HG03175 (cell line): ENCODE measurements at regions not wholly inside any gene's neighbourhood (a gene's known extent, or its start where the extent isn't known, plus 50 kb on each side); places are given as distances from the start of the nearest gene placed in this dataset.
"Not testable (repeated sequence)": the region's sequence is repeated elsewhere in the genome, so short reads cannot be mapped to it uniquely, and the experiment has no call there.

Experiments used
- ATAC-seq: cut with Tn5 transposase; IDR thresholded peaks from one replicate; pipeline ENCODE4 v1.9.1; 2021; ENCODE audit warnings: mild to moderate bottlenecking, moderate library complexity; ENCODE audit not compliant: unreplicated experiment

GRCh38 chr19:27894906-27895754 lies 1317.8 kb downstream of the UQCRFS1 start:
- ATAC-seq, result no peak

GRCh38 chr19:27892500-27892899 lies 1320.5 kb downstream of the UQCRFS1 start:
- ATAC-seq, result no peak

GRCh38 chr19:27891411-27891810 lies 1321.5 kb downstream of the UQCRFS1 start:
- ATAC-seq, result no peak

- ATAC-seq, result no peak
These were observed 1322.3 kb downstream of the UQCRFS1 start for GRCh38 chr19:27890696-27891095.

GRCh38 chr19:27890206-27890605 lies 1322.7 kb downstream of the UQCRFS1 start:
- ATAC-seq, result no peak

DNA sequence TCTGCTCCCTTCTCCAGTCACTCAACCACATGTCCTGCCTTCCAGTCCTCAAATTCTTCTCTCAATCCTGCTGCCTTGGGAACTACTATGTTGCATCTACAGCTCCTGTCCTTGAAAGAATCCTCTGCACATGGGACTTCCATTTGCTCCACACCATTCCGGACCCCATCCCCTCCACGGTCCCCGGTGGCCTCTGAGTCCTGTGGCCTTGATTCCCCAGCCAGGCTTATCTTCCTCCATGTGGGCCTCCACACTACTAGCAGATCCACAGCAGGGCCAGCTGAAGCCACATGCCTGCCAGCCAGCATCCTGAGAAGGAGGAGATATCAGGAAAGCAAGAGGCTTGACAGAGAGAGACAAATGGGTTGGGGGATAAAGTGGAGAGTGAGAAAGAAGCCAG lies 1323.8 kb downstream of the UQCRFS1 start:
- no peak for ATAC-seq

DNA sequence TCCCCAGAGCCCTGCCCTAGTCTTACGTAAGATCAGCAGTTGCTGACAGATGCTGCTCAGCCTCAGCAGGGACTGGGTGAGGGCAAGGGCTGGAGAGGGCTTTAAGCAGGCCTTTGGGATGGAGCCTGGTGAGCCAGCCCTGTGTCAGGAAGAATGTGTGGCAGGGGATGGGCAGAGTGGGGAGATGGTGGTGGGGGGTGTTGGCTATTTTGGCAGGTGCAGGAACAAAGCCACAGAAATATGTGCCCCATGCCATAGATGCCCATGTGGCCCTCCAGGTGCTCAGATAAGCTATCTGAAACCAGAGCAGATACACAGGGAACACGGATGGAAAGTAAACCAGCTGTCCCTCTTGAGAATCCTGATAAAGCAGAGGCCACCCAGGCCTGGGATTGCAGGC lies 1325.0 kb downstream of the UQCRFS1 start:
- no peak for ATAC-seq

DNA sequence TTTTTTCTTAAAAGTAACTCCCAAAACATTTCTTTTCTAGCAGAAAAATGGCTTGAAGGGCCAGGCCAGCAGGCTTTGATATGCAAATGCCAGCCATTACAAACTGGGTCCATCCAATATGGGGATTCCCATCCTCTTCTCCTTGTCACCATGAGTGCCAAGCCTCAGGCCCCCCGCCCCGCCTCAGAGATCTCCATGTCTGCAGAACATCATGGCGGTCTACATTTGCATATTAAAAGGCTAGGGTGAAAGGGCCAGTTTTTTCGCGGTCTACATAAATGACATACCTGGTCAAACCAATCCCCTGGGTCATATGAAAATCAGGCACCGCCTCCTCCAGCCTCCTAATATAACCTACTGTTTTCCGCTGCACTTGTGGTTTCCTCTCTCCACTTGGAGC lies 1327.6 kb downstream of the UQCRFS1 start:
- ATAC-seq, result no peak

DNA sequence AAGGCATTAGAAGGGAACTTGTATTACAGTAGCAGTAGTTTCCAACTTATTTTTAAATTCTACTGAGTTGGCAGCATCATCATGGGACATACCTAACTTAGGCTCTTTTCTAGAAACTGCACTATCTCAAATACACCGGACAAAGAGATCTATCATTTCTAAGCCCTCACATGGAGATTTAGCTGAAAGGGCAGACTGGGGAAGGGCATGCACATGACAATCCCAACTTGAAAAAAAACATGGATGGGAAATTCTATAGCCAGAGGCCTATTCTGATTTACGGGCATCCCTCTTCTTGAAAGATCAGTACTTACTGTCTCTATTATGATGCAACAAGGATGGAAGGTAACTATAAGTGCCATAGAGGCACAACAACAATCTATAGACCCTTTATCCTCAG lies 1328.6 kb downstream of the UQCRFS1 start:
- no peak for ATAC-seq

GRCh38 chr19:27881213-27881612 lies 1331.7 kb downstream of the UQCRFS1 start:
- no peak for ATAC-seq

DNA sequence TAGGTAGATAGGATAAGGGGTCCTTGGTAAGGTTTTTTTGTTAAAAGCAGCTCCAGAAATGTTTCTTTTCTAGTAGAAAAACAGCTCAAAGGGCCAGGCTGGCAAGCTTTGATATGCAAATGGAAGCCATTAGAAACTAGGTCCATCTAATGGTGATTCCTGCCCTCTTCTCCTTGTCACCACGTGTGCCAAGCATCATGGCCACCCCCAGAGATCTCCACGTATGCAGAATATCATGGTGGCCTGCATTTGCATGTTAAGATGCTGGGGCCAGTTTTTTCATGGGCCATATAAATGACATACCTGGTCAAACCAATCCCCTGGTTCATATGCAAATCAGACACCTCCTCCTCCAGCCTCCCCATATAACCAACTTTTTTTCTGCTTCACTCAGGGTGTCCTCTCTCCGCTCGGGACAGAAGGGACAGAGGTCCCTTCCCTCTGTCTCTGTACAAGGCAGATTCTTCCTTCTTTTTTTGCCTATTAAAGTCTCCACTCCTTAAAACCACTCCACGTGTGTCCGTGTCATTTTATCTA lies 1335.9 kb downstream of the UQCRFS1 start:
- ATAC-seq, result no peak

DNA sequence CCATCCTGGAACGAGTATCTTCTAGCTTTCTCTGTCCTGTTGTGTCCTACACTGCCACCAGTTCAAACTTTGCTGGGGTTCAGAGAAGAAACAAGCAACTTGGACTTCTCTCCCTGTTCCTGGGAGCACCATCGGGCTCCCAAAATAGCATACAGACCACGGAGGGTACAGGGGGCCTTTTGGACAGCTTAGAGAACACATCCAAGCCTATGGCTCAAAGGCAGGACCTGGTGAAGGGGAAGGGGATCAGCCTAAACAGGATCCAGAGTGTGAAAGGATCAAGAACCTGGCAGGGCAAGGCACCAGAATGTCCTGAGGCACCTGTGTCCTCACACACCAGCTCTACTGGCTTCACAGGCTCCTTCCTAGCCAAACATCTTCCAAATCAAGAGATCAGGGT lies 1336.5 kb downstream of the UQCRFS1 start:
- no peak for ATAC-seq

- no peak for ATAC-seq
These were observed 1340.6 kb downstream of the UQCRFS1 start for GRCh38 chr19:27872370-27872769.

- ATAC-seq, result no peak
These were observed 1342.7 kb downstream of the UQCRFS1 start for GRCh38 chr19:27870293-27870692.

DNA sequence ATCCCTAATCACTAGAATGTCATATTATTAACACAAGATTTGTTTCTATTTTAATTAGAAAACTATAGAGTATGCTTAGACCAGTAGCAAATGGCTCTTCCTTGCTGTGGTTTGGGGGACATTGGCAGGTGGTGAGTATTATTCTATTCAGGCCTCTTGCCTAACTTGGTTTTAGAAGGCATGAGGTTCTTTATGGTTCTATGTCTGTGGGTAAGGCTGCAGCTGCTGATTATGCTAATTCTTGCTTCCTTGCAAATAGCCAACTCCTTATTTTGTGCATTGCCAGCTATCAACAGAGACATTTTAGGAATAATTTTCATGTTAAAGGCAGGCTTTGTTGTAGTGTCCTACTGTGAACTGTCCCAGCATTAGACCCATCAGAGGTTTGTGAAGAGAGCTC lies 1344.9 kb downstream of the UQCRFS1 start:
- no peak for ATAC-seq

GRCh38 chr19:27865927-27866777 lies 1346.8 kb downstream of the UQCRFS1 start:
- no peak for ATAC-seq

- ATAC-seq, result no peak
These were observed 1351.5 kb downstream of the UQCRFS1 start for GRCh38 chr19:27861411-27861975.

- ATAC-seq, result no peak
These were observed 1352.5 kb downstream of the UQCRFS1 start for GRCh38 chr19:27860309-27860934.

DNA sequence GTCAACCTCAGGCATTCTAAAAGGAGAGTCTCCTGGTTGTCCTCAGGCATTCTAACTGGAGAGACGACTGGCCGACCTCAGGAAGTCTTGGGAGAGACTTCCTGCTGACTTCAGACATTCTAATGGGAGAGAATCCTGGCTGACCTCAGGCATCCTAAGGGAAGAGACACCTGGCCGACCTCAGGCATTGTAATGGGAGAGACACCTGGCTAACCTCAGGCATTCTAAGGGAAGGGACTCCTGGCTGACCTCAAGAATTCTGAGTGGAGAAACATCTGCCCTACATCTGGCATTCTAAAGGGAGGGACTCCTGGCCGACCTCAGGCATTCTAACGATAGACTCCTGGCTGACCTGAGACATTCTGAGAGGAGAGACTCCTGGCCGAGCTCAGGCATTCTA lies 1353.3 kb downstream of the UQCRFS1 start:
- no peak for ATAC-seq

- ATAC-seq, result no peak
These were observed 1353.9 kb downstream of the UQCRFS1 start for GRCh38 chr19:27858981-27859581.

DNA sequence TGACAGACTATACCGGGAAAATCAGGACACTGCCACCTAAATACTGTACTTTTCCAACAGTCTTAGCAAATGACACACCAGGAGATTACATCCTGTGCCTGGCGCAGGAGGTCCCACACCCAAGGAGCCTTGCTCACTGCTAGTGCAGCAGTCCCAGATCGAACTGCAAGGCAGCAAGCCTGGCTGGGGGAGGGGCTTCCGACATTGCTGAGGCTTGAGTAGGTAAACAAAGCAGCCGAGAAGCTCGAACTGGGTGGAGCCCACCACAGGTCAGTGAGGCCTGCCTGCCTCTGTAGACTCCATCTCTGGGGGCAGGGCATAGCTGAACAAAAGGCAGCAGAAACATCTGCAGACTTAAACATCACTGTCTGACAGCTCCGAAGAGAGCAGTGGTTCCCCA lies 1360.0 kb downstream of the UQCRFS1 start:
- not testable (repeated sequence) for ATAC-seq
